SK-N-MC (cell line): ENCODE measurements at regions not wholly inside any gene's neighbourhood (a gene's known extent, or its start where the extent isn't known, plus 50 kb on each side); places are given as distances from the start of the nearest gene placed in this dataset.

Source experiments
- EZH2 ChIP-seq: fragments of 200-600 bp; sonication (generic); IDR thresholded peaks from one replicate; pipeline ENCODE4 v1.6.1; 2017; ENCODE audit warnings: antibody characterized with exemption
- POLR2AphosphoS5 ChIP-seq: IDR thresholded peaks from 2 replicates; pipeline ENCODE4 v1.6.1; 2012; ENCODE audit warnings: mild to moderate bottlenecking, low read depth, low read length, borderline replicate concordance

DNA sequence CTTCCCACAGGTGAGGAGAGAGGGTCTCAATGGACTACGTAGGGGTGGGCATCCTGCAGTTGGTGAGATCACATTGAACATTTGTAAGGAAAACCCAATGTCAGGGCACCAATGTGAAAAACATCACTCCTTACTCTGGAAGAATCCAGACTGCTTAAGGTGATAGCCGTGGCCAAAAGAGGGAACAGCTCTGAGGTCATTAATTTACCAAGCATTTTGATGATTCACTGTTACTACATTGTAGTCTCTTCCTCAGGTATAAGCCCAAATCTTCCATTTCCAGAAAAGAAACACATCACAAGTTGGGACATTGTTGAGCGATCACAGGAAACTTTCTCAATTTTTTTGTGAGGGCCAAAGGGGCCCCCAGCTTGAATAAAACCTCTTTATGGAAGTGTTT lies 61.1 kb upstream of the SPTLC3 start:
- TF ChIP-seq POLR2AphosphoS5 (no peak), EZH2 (no peak)
